ENCODE measurements at regions not wholly inside any gene's neighbourhood (a gene's known extent, or its start where the extent isn't known, plus 50 kb on each side); places are given as distances from the start of the nearest gene placed in this dataset.
"Not testable (repeated sequence)": the region's sequence is repeated elsewhere in the genome, so short reads cannot be mapped to it uniquely, and the experiment has no call there.

GRCh38 chr21:14738576-14738975 is 192.5 kb upstream of the SAMSN1 start:
- not testable (repeated sequence) for TF ChIP-seq CTCF (IDR thresholded peaks at IDR 0.05; ENCODE audit: low read depth, low read length); EZH2phosphoT487 (IDR thresholded peaks at IDR 0.05; ENCODE audit: low read depth)

All from OCI-LY3 (cell line).